Lung (tissue), 11 donors: ENCODE measurements at regions not wholly inside any gene's neighbourhood (a gene's known extent, or its start where the extent isn't known, plus 50 kb on each side); places are given as distances from the start of the nearest gene placed in this dataset.
"Not testable (repeated sequence)": the region's sequence is repeated elsewhere in the genome, so short reads cannot be mapped to it uniquely, and the experiment has no call there.

ENCODE experiments used
- ATAC-seq: fragments of 200-7000 bp; cut with Tn5 transposase; one replicate; pipeline ENCODE4 v1.9.1; 2020; ENCODE audit warnings: moderate number of reproducible peaks; ENCODE audit not compliant: insufficient read depth, low FRiP score
- DNase-seq, 3 donors: peaks; one replicate each; pipeline ENCODE4 v3.0.0-alpha.2; 2013 to 2017
- H3K27ac ChIP-seq, 2 donors: one replicate each; pipeline ENCODE4 v1.5.1; 2013; ENCODE audit warnings: mild to moderate bottlenecking in 2 of 2, moderate library complexity in 2 of 2, control low read depth in 1 of 2, inconsistent platforms in 1 of 2, low read depth in 1 of 2, low read length in 1 of 2
- H3K27me3 ChIP-seq, 3 donors: one replicate each; pipeline ENCODE4 v1.5.1; 2013; ENCODE audit warnings: low read length in 2 of 3; ENCODE audit not compliant: control insufficient read depth in 3 of 3, insufficient read depth in 3 of 3
- H3K36me3 ChIP-seq, 4 donors: one replicate each; pipeline ENCODE4 v1.5.1; 2013; ENCODE audit warnings: low read length in 4 of 4, mild to moderate bottlenecking in 1 of 4, moderate library complexity in 1 of 4; ENCODE audit not compliant: control insufficient read depth in 4 of 4, insufficient read depth in 4 of 4
- H3K4me1 ChIP-seq, 5 donors: one replicate each; pipeline ENCODE4 v1.5.1; 2013; ENCODE audit warnings: low read length in 5 of 5, mild to moderate bottlenecking in 2 of 5, moderate library complexity in 1 of 5; ENCODE audit not compliant: control insufficient read depth in 5 of 5, insufficient read depth in 5 of 5
- H3K4me3 ChIP-seq: one replicate; pipeline ENCODE4 v1.5.1; 2013; ENCODE audit warnings: mild to moderate bottlenecking, control low read depth, moderate library complexity
- H3K9ac ChIP-seq, 2 donors: one replicate each; pipeline ENCODE4 v1.5.1; 2013; ENCODE audit warnings: low read length in 2 of 2, control low read depth in 1 of 2; ENCODE audit not compliant: insufficient read depth in 1 of 2
- H3K9me3 ChIP-seq, 4 donors: one replicate each; pipeline ENCODE4 v1.5.1; 2013; ENCODE audit warnings: low read length in 3 of 4, mild to moderate bottlenecking in 1 of 4, moderate library complexity in 1 of 4; ENCODE audit not compliant: control insufficient read depth in 4 of 4, insufficient read depth in 3 of 4
- CTCF ChIP-seq: IDR thresholded peaks from 2 replicates; pipeline ENCODE4 v1.5.1; 2012; ENCODE audit warnings: mild to moderate bottlenecking; ENCODE audit errors: control extremely low read depth, extremely low read depth
- WGBS, 2 donors: extraction: QIAGEN DNeasy Blood & Tissue Kit; methylation state at CpG; one replicate each; pipeline ENCODE4 v1.1.7; 2013; 5-methylcytosine and 5-hydroxymethylcytosine counted together
- donor health status: control.
- donor health status: control.
- donor health status: Bipolar disorder and iron deficiency.
- donor health status: healthy.
- donor health status: DM: yes; HTN: yes; CAD: no.

- TF ChIP-seq CTCF, result no peak
- WGBS, 2 donors, result 89 to 91% methylated on average over 2 of the region's 2 CpGs
- peak in 1 of 3 donors; percentile 12 for DNase-seq
Measured at GRCh38 chr13:91053318-91054065, 294.0 kb upstream of the MIR17HG start.

GRCh38 chr13:91054902-91055301, 292.6 kb upstream of the MIR17HG start:
- Histone ChIP-seq H3K4me3 (no peak overlapping the region), H3K27ac (no peak overlapping the region), H3K27me3 (no peaks in the 10 kb centered on the region), H3K9ac (no peak overlapping the region), H3K36me3 (no peaks in the 10 kb centered on the region), H3K4me1 (no peaks in the 10 kb centered on the region), H3K9me3 (peaks cover 0 to 8% (median 4%) of the 10 kb centered on the region in 4 donors)
- TF ChIP-seq CTCF, result no peak
- DNase-seq (no peak), ATAC-seq (no peak)
- 65 to 67% methylated on average over 1 of the region's 1 CpG for WGBS, 2 donors

More at GRCh38 chr13:91053318-91054065, 294.0 kb upstream of the MIR17HG start:
- no peaks in the 10 kb centered on the region for H3K27me3 ChIP-seq
- H3K4me1 ChIP-seq, result no peaks in the 10 kb centered on the region
- no peak for ATAC-seq
- no peak overlapping the region for H3K4me3 ChIP-seq
- peaks cover 0 to 4% (median 3%) of the 10 kb centered on the region in 4 donors for H3K9me3 ChIP-seq
- no peak overlapping the region for H3K9ac ChIP-seq
- no peak overlapping the region for H3K27ac ChIP-seq
- H3K36me3 ChIP-seq, result no peaks in the 10 kb centered on the region

GRCh38 chr13:91056746-91057145, 290.7 kb upstream of the MIR17HG start:
- no peaks in the 10 kb centered on the region for H3K36me3 ChIP-seq
- H3K9me3 ChIP-seq, result peaks cover 0 to 8% (median 4%) of the 10 kb centered on the region in 4 donors
- no peak for TF ChIP-seq CTCF
- no peaks in the 10 kb centered on the region for H3K4me1 ChIP-seq
- no peak overlapping the region for H3K27ac ChIP-seq
- DNase-seq, result no peak
- no peak for ATAC-seq
- 74 to 75% methylated on average over 2 of the region's 2 CpGs for WGBS, 2 donors
- no peaks in the 10 kb centered on the region for H3K27me3 ChIP-seq
- H3K9ac ChIP-seq, result no peak overlapping the region
- no peak overlapping the region for H3K4me3 ChIP-seq

GRCh38 chr13:91057507-91057906, 290.0 kb upstream of the MIR17HG start:
- DNase-seq, H3K27ac ChIP-seq, ATAC-seq, H3K9me3 ChIP-seq, H3K4me1 ChIP-seq, H3K9ac ChIP-seq, H3K4me3 ChIP-seq, H3K36me3 ChIP-seq, H3K27me3 ChIP-seq: not testable (repeated sequence)
- WGBS, 2 donors, result 91 to 95% methylated on average over 2 of the region's 2 CpGs
